IMR-90 (cell line): ENCODE measurements at regions not wholly inside any gene's neighbourhood (a gene's known extent, or its start where the extent isn't known, plus 50 kb on each side); places are given as distances from the start of the nearest gene placed in this dataset.

Source experiments
- ATAC-seq: fragments of 200-7000 bp; cut with Tn5 transposase; 2 replicates; pipeline ENCODE4 v1.9.1; 2020; ENCODE audit warnings: low read depth, mild to moderate bottlenecking, moderate library complexity
- BruUV-seq: library from RNA; stranded (reverse); fragments of 400-500 nt; replicated peaks from 2 replicates; lab custom pipeline; 2021; lab: Mats Ljungman, UMichigan
- CTCF ChIA-PET: fragments of 300-600 bp; formaldehyde crosslinking; extraction: SDS; loops from one replicate; lab custom pipeline; 2021; ENCODE audit warnings: antibody characterized with exemption; lab: Yijun Ruan, JAX
- POLR2A ChIA-PET: fragments of 300-600 bp; sonication (Branson Sonifier 250); formaldehyde crosslinking; loops from one replicate; lab custom pipeline; 2022; ENCODE audit warnings: antibody characterized with exemption; ENCODE audit not compliant: unreplicated experiment; lab: Charles Lee
- DNase-seq: peaks from one replicate; pipeline ENCODE4 v3.0.0; 2013
- H2AFZ ChIP-seq: replicated peaks from 2 replicates; pipeline ENCODE3; 2013; ENCODE audit warnings: low read length, mild to moderate bottlenecking; ENCODE audit not compliant: poor library complexity
- H2AK5ac ChIP-seq: 2 replicates; pipeline ENCODE4 v1.6.1; 2013; ENCODE audit warnings: low read depth, low read length, inconsistent platforms
- H2AK9ac ChIP-seq: replicated peaks from 2 replicates; pipeline ENCODE3; 2013; ENCODE audit warnings: mild to moderate bottlenecking, low read depth, low read length, moderate library complexity; ENCODE audit not compliant: poor library complexity
- H2BK120ac ChIP-seq: 2 replicates; pipeline ENCODE4 v1.6.1; 2013; ENCODE audit warnings: low read depth, low read length, inconsistent platforms
- H2BK15ac ChIP-seq: 3 replicates; pipeline ENCODE4 v1.6.1; 2013; ENCODE audit warnings: low read depth, low read length, inconsistent platforms
- H2BK20ac ChIP-seq: 2 replicates; pipeline ENCODE4 v1.6.1; 2013; ENCODE audit warnings: low read depth, mild to moderate bottlenecking, inconsistent platforms, low read length, moderate library complexity
- H2BK5ac ChIP-seq: 2 replicates; pipeline ENCODE4 v1.6.1; 2013; ENCODE audit warnings: mild to moderate bottlenecking, low read depth, low read length, inconsistent platforms; ENCODE audit not compliant: poor library complexity, severe bottlenecking
- H3K14ac ChIP-seq: replicated peaks from 2 replicates; pipeline ENCODE4 v1.6.1; 2013; ENCODE audit warnings: low read depth, low read length, inconsistent platforms
- H3K18ac ChIP-seq: 2 replicates; pipeline ENCODE4 v1.6.1; 2013; ENCODE audit warnings: low read depth, low read length, control low read depth
- H3K23ac ChIP-seq: 2 replicates; pipeline ENCODE4 v1.6.1; 2013; ENCODE audit warnings: low read depth, low read length, inconsistent platforms
- H3K27ac ChIP-seq: 2 replicates; pipeline ENCODE4 v1.5.1; 2013; ENCODE audit warnings: mild to moderate bottlenecking, control low read depth, low read length; ENCODE audit not compliant: insufficient read depth
- H3K27me3 ChIP-seq: 2 replicates; pipeline ENCODE4 v1.6.1; 2013; ENCODE audit warnings: low read length; ENCODE audit not compliant: control insufficient read depth, insufficient read depth
- H3K36me3 ChIP-seq: 2 replicates; pipeline ENCODE4 v1.6.1; 2013; ENCODE audit warnings: low read length, mixed read lengths; ENCODE audit not compliant: control insufficient read depth, insufficient read depth
- H3K4ac ChIP-seq: 2 replicates; pipeline ENCODE4 v1.6.1; 2013; ENCODE audit warnings: low read depth, low read length, inconsistent platforms
- H3K4me1 ChIP-seq: 2 replicates; pipeline ENCODE4 v1.6.1; 2013; ENCODE audit warnings: low read length, mixed read lengths; ENCODE audit not compliant: control insufficient read depth, insufficient read depth
- H3K4me2 ChIP-seq: 2 replicates; pipeline ENCODE4 v1.6.1; 2013; ENCODE audit warnings: low read depth, mild to moderate bottlenecking, control low read depth, low read length, moderate library complexity
- H3K4me3 ChIP-seq: 2 replicates; pipeline ENCODE4 v1.5.1; 2013; ENCODE audit warnings: low read depth, mild to moderate bottlenecking, control low read depth, low read length, moderate library complexity; ENCODE audit not compliant: insufficient read depth
- H3K56ac ChIP-seq: 2 replicates; pipeline ENCODE4 v1.6.1; 2013; ENCODE audit warnings: low read length, inconsistent platforms; ENCODE audit not compliant: insufficient read depth; ENCODE audit errors: extremely low read depth
- H3K79me1 ChIP-seq, 2 experiments: 2 replicates each; pipeline ENCODE4 v1.6.1; 2013; ENCODE audit warnings: low read length in 2 of 2, inconsistent platforms in 1 of 2, low read depth in 1 of 2
- H3K9ac ChIP-seq: 2 replicates; pipeline ENCODE4 v1.6.1; 2013; ENCODE audit warnings: low read depth, low read length, control low read depth
- H3K9me1 ChIP-seq: 2 replicates; pipeline ENCODE4 v1.6.1; 2013; ENCODE audit warnings: low read length, inconsistent platforms; ENCODE audit not compliant: insufficient read depth
- H3K9me3 ChIP-seq: 2 replicates; pipeline ENCODE4 v1.6.1; 2013; ENCODE audit warnings: low read length; ENCODE audit not compliant: control insufficient read depth, insufficient read depth
- H4K20me1 ChIP-seq: 2 replicates; pipeline ENCODE4 v1.6.1; 2013; ENCODE audit warnings: low read length, inconsistent platforms; ENCODE audit not compliant: insufficient read depth
- H4K5ac ChIP-seq: 2 replicates; pipeline ENCODE4 v1.6.1; 2013; ENCODE audit warnings: mild to moderate bottlenecking, low read depth, low read length, control low read depth
- H4K8ac ChIP-seq, 2 experiments: 2 replicates each; pipeline ENCODE4 v1.6.1; 2013; ENCODE audit warnings: low read depth in 2 of 2, low read length in 2 of 2, control low read depth in 1 of 2, inconsistent platforms in 1 of 2
- H4K91ac ChIP-seq: 2 replicates; pipeline ENCODE4 v1.6.1; 2013; ENCODE audit warnings: low read depth, low read length, inconsistent platforms; ENCODE audit not compliant: insufficient read depth
- BHLHE40 ChIP-seq: fragments of 150-350 bp; IDR thresholded peaks from 2 replicates; pipeline ENCODE4 v1.6.1; 2016; ENCODE audit warnings: mild to moderate bottlenecking, low read depth, low read length
- CEBPB ChIP-seq: IDR thresholded peaks from 2 replicates; pipeline ENCODE4 v1.6.1; 2012; ENCODE audit warnings: low read depth, low read length, improper control_type of control experiment
- FOS ChIP-seq: fragments of 150-350 bp; IDR thresholded peaks from 2 replicates; pipeline ENCODE4 v1.6.1; 2016; ENCODE audit warnings: low read depth, low read length
- MAFK ChIP-seq: IDR thresholded peaks from 2 replicates; pipeline ENCODE4 v1.6.1; 2012; ENCODE audit warnings: low read depth, low read length, improper control_type of control experiment
- MXI1 ChIP-seq: IDR thresholded peaks from 2 replicates; pipeline ENCODE4 v1.6.1; 2012; ENCODE audit warnings: low read depth, mild to moderate bottlenecking, low read length, moderate library complexity, borderline replicate concordance
- POLR2A ChIP-seq: IDR thresholded peaks from 2 replicates; pipeline ENCODE4 v1.6.1; 2012; ENCODE audit warnings: mild to moderate bottlenecking, low read depth, low read length
- RAD21 ChIP-seq: IDR thresholded peaks from 2 replicates; pipeline ENCODE4 v1.6.1; 2012; ENCODE audit warnings: low read length, improper control_type of control experiment
- RCOR1 ChIP-seq: IDR thresholded peaks from 2 replicates; pipeline ENCODE4 v1.6.1; 2012; ENCODE audit warnings: mild to moderate bottlenecking, low read length, improper control_type of control experiment; ENCODE audit not compliant: insufficient replicate concordance
- RFX5 ChIP-seq: IDR thresholded peaks from 2 replicates; pipeline ENCODE4 v1.8.0; 2012; ENCODE audit warnings: low read depth, mild to moderate bottlenecking, low read length, moderate library complexity
- SMC3 ChIP-seq: fragments of 150-350 bp; IDR thresholded peaks from 2 replicates; pipeline ENCODE4 v1.6.1; 2016; ENCODE audit warnings: low read depth, mild to moderate bottlenecking, antibody characterized with exemption, low read length, moderate library complexity
- WGBS, 2 experiments: methylation state at CpG; one replicate each; pipeline versions ENCODE4 v1.1.5 to v1.1.7; 2013; ENCODE audit warnings: missing lambda C conversion rate in 2 of 2; ENCODE audit not compliant: insufficient read length in 1 of 2; ENCODE audit errors: extremely low coverage in 2 of 2; 5-methylcytosine and 5-hydroxymethylcytosine counted together
- dilution Hi-C: fragments of 300-500 bp; cut with HindIII; formaldehyde crosslinking; loops from one replicate; pipeline ENCODE4 v1.14.3; 2018; ENCODE audit warnings: low sequenced_read_pairs; ENCODE audit not compliant: unreplicated experiment
- in situ Hi-C: fragments of 300-500 bp; cut with MboI; formaldehyde crosslinking; loops from 3 replicates; pipeline ENCODE4 v1.14.3; 2019; ENCODE audit warnings: low sequenced_read_pairs, inconsistent platforms, mixed read lengths
- intact Hi-C: fragments of 100-400 bp; cut with micrococcal nuclease; formaldehyde crosslinking; loops from 2 replicates; pipeline ENCODE4 v1.10.0; 2022
- TF ChIP-seq, protein P1 (sequence below): fragments of 150-350 bp; IDR thresholded peaks from 2 replicates; pipeline ENCODE4 v1.6.1; 2016; ENCODE audit warnings: low read depth, mild to moderate bottlenecking, low read length, moderate library complexity, borderline replicate concordance

DNA sequence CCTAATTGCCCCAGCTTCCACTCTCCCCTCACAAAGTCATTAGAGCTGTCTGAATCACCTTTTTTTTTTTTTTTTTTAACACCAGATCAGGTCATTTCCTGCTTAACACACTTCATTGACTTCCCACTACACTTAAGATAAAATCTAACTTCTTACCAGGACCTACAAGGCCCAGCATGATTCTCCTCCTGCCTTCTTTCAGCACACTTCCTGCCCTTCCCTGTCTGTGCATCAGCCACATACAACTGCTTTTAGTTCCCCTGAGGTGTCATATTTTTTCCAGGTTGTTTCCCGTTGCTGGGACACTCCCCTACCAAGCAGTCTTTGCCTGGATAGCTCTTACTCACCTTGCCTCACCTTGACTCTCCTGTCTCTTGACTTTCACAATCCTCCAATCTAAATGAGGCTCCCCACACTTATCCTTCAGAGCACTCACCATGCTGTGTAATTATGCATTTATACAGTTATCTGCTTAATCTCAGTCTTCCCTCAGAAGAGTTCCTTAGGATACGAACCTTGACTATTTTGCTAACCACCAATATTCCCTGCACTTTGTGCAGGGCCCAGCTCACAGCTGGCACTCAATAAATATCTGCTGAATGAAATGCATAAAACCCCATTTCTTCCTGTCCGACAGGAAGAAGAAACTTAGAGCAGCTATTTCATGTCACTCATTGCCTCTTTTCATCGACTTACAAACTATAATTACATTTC lies 96.6 kb upstream of the AKIP1 start:
- no peak for DNase-seq
- WGBS, 2 experiments = 57% methylated on average over 1 of the region's 4 CpGs; no CpG with 5 or more reads in 1 of the 2 experiments
- no peak overlapping the region for H3K4me2 ChIP-seq
- ATAC-seq = no peak
- H2BK15ac ChIP-seq = peak overlapping the region; percentile 23; the same call in 1 of the 3 replicates
- peak overlapping the region; percentile 45 for H3K9ac ChIP-seq
- H3K79me1 ChIP-seq = peaks cover 29 to 80% of the 10 kb centered on the region in 2 experiments
- H3K14ac ChIP-seq = peak overlapping the region; percentile 44; the same call in 1 of the 2 replicates
- peak overlapping the region; percentile 77 for H2BK5ac ChIP-seq
- H3K18ac ChIP-seq = peak overlapping the region; percentile 45; the same call in 1 of the 2 replicates
- no peak overlapping the region for H2AK9ac ChIP-seq
- H3K56ac ChIP-seq = no peak overlapping the region
- peaks cover 22% of the 10 kb centered on the region for H3K4me1 ChIP-seq
- H3K4ac ChIP-seq = peak overlapping the region; percentile 78
- peak overlapping the region; percentile 41 for H2BK120ac ChIP-seq
- H3K9me1 ChIP-seq = peaks cover 18% of the 10 kb centered on the region
- intact Hi-C loops = loop anchor here (5.0 to 10.0 kb wide), 3 partner anchors 98 to 590 kb away; partner anchors contain the start of gene AKIP1
- H4K8ac ChIP-seq = peak overlapping the region; percentile 20 to 91; a peak in 3 of 4 replicates
- no peaks in the 10 kb centered on the region for H4K20me1 ChIP-seq
- peak overlapping the region; percentile 37 for H4K91ac ChIP-seq
- no peaks in the 10 kb centered on the region for H3K9me3 ChIP-seq
- dilution Hi-C loops = no loop called here
- H2AFZ ChIP-seq = no peak overlapping the region
- H3K23ac ChIP-seq = peak overlapping the region; percentile 20; the same call in 1 of the 2 replicates
- TF ChIP-seq, protein P1, sequence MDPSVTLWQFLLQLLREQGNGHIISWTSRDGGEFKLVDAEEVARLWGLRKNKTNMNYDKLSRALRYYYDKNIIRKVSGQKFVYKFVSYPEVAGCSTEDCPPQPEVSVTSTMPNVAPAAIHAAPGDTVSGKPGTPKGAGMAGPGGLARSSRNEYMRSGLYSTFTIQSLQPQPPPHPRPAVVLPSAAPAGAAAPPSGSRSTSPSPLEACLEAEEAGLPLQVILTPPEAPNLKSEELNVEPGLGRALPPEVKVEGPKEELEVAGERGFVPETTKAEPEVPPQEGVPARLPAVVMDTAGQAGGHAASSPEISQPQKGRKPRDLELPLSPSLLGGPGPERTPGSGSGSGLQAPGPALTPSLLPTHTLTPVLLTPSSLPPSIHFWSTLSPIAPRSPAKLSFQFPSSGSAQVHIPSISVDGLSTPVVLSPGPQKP = no peak
- TF ChIP-seq RAD21 (no peak), MAFK (no peak), BHLHE40 (no peak), SMC3 (no peak), POLR2A (no peak), MXI1 (no peak), FOS (no peak), RCOR1 (no peak), CEBPB (no peak), RFX5 (no peak)
- BruUV-seq = no TSS peak
- H2AK5ac ChIP-seq = peak overlapping the region; percentile 82
- in situ Hi-C loops = no loop called here
- no peak overlapping the region for H3K4me3 ChIP-seq
- peak overlapping the region; percentile 47 for H3K27ac ChIP-seq
- no peaks in the 10 kb centered on the region for H3K27me3 ChIP-seq
- H2BK20ac ChIP-seq = 0 out of 2 replicates have a peak overlapping the region, but pooled peaks have one; percentile 58
- ChIA-PET POLR2A (interaction anchor here (0.9 to 1.0 kb wide), 2 partner anchors 12 to 126 kb away, joined by 3 to 7 read pairs; no protein-coding TSS in a partner anchor), CTCF (interaction anchor here (3.3 kb wide), 1 partner anchor 12 kb away, joined by 16 read pairs; no protein-coding TSS in a partner anchor)
- peak overlapping the region; percentile 49 for H4K5ac ChIP-seq
- H3K36me3 ChIP-seq = no peaks in the 10 kb centered on the region
